Aorta (tissue), 5 donors: ENCODE measurements at regions not wholly inside any gene's neighbourhood (a gene's known extent, or its start where the extent isn't known, plus 50 kb on each side); places are given as distances from the start of the nearest gene placed in this dataset.
"Not testable (repeated sequence)": the region's sequence is repeated elsewhere in the genome, so short reads cannot be mapped to it uniquely, and the experiment has no call there.

ENCODE experiments used
- ATAC-seq: fragments of 200-7000 bp; cut with Tn5 transposase; one replicate; pipeline ENCODE4 v1.9.1; 2022; ENCODE audit warnings: moderate library complexity; ENCODE audit not compliant: low FRiP score
- DNase-seq, 2 donors: peaks; one replicate each; pipeline ENCODE4 v3.0.0-alpha.2; 2020
- H3K27ac ChIP-seq, 2 donors: one replicate each; pipeline ENCODE4 v1.5.1; 2013; ENCODE audit warnings: low read length in 2 of 2, mild to moderate bottlenecking in 2 of 2, moderate library complexity in 2 of 2, control low read depth in 1 of 2, inconsistent platforms in 1 of 2, low read depth in 1 of 2
- H3K27me3 ChIP-seq, 2 donors: one replicate each; pipeline ENCODE4 v1.6.1; 2013; ENCODE audit warnings: control low read depth in 1 of 2, low read length in 1 of 2, mild to moderate bottlenecking in 1 of 2, moderate library complexity in 1 of 2; ENCODE audit not compliant: insufficient read depth in 2 of 2, control insufficient read depth in 1 of 2
- H3K36me3 ChIP-seq, 2 donors: one replicate each; pipeline ENCODE4 v1.6.1; 2013; ENCODE audit warnings: control low read depth in 1 of 2, low read length in 1 of 2, mild to moderate bottlenecking in 1 of 2; ENCODE audit not compliant: insufficient read depth in 2 of 2, control insufficient read depth in 1 of 2
- H3K4me1 ChIP-seq, 2 donors: one replicate each; pipeline ENCODE4 v1.6.1; 2013; ENCODE audit warnings: low read length in 2 of 2, control low read depth in 1 of 2, mild to moderate bottlenecking in 1 of 2, moderate library complexity in 1 of 2; ENCODE audit not compliant: insufficient read depth in 2 of 2, control insufficient read depth in 1 of 2
- H3K4me3 ChIP-seq, 2 donors: one replicate each; pipeline ENCODE4 v1.5.1; 2013; ENCODE audit warnings: low read length in 2 of 2, control low read depth in 1 of 2, mild to moderate bottlenecking in 1 of 2
- H3K9me3 ChIP-seq: one replicate; pipeline ENCODE4 v1.6.1; 2013; ENCODE audit warnings: mild to moderate bottlenecking, low read length; ENCODE audit not compliant: control insufficient read depth
- WGBS, 2 donors: extraction: QIAGEN DNeasy Blood & Tissue Kit; methylation state at CpG; one replicate each; pipeline ENCODE4 v1.1.7; 2013; 5-methylcytosine and 5-hydroxymethylcytosine counted together
- intact Hi-C, 2 donors: fragments of 100-400 bp; cut with DNase I; formaldehyde crosslinking; loops; one replicate each; pipeline versions ENCODE4 v1.14.2 to v1.15.0; 2022
- donor health status: healthy with polysubstance abuse.
- donor health status: Bipolar disorder and iron deficiency.
- donor health status: DM: no; HTN: no; CAD: no.
- donor health status: DM: no; HTN: no; CAD: no.
- donor health status: DM: yes; HTN: yes; CAD: no.

- Histone ChIP-seq H3K9me3 (no peaks in the 10 kb centered on the region), H3K36me3 (no peaks in the 10 kb centered on the region), H3K4me3 (no peak overlapping the region), H3K4me1 (no peaks in the 10 kb centered on the region), H3K27me3 (no peaks in the 10 kb centered on the region), H3K27ac (no peak overlapping the region)
- WGBS, 2 donors: 68 to 80% methylated on average over 3 of the region's 3 CpGs
- intact Hi-C loops: no loop called here
- ATAC-seq: no peak
- no peak for DNase-seq
Observed at GRCh38 chr1:148367596-148367995, 115.5 kb downstream of the PPIAL4G start.

GRCh38 chr1:148366136-148366753 is 116.9 kb downstream of the PPIAL4G start:
- H3K36me3 ChIP-seq, H3K4me1 ChIP-seq: not testable (repeated sequence)
- WGBS, 2 donors: 92 to 94% methylated on average over 5 of the region's 5 CpGs

GRCh38 chr1:148365151-148365550 is 118.0 kb downstream of the PPIAL4G start:
- H3K27ac ChIP-seq, H3K9me3 ChIP-seq, H3K4me3 ChIP-seq, DNase-seq, H3K27me3 ChIP-seq, H3K4me1 ChIP-seq, H3K36me3 ChIP-seq, intact Hi-C loops, ATAC-seq: not testable (repeated sequence)
- WGBS, 2 donors: 88 to 94% methylated on average over 2 of the region's 2 CpGs

More at GRCh38 chr1:148366136-148366753, 116.9 kb downstream of the PPIAL4G start:
- intact Hi-C loops, H3K27ac ChIP-seq, DNase-seq, H3K9me3 ChIP-seq, H3K4me3 ChIP-seq, ATAC-seq, H3K27me3 ChIP-seq: not testable (repeated sequence)

- intact Hi-C loops, H3K4me3 ChIP-seq, H3K4me1 ChIP-seq, H3K9me3 ChIP-seq, H3K27ac ChIP-seq, ATAC-seq, H3K27me3 ChIP-seq, H3K36me3 ChIP-seq, DNase-seq: not testable (repeated sequence)
- WGBS, 2 donors: 87 to 88% methylated on average over 3 of the region's 3 CpGs
Observed at GRCh38 chr1:148363979-148364378, 119.1 kb downstream of the PPIAL4G start.

- Histone ChIP-seq H3K4me1 (no peaks in the 10 kb centered on the region), H3K4me3 (no peak overlapping the region), H3K9me3 (no peaks in the 10 kb centered on the region), H3K27ac (no peak overlapping the region), H3K27me3 (no peaks in the 10 kb centered on the region), H3K36me3 (no peaks in the 10 kb centered on the region)
- intact Hi-C loops: no loop called here
- DNase-seq (no peak), ATAC-seq (no peak)
- 89 to 97% methylated on average over 2 of the region's 2 CpGs for WGBS, 2 donors
Observed at GRCh38 chr1:148363439-148363810, 119.7 kb downstream of the PPIAL4G start.

- no peak overlapping the region for H3K4me3 ChIP-seq
- intact Hi-C loops: no loop called here
- no peaks in the 10 kb centered on the region for H3K36me3 ChIP-seq
Observed at GRCh38 chr1:148362626-148363438, 120.3 kb downstream of the PPIAL4G start.

GRCh38 chr1:148362216-148362611 is 120.9 kb downstream of the PPIAL4G start:
- DNase-seq (no peak), ATAC-seq (no peak)
- Histone ChIP-seq H3K4me3 (no peak overlapping the region), H3K36me3 (no peaks in the 10 kb centered on the region), H3K9me3 (no peaks in the 10 kb centered on the region), H3K4me1 (no peaks in the 10 kb centered on the region), H3K27ac (no peak overlapping the region), H3K27me3 (no peaks in the 10 kb centered on the region)
- 37 to 38% methylated on average over 20 of the region's 20 CpGs for WGBS, 2 donors
- intact Hi-C loops: no loop called here

More at GRCh38 chr1:148362626-148363438, 120.3 kb downstream of the PPIAL4G start:
- Histone ChIP-seq H3K27ac (no peak overlapping the region), H3K9me3 (no peaks in the 10 kb centered on the region), H3K27me3 (no peaks in the 10 kb centered on the region), H3K4me1 (no peaks in the 10 kb centered on the region)
- DNase-seq (no peak), ATAC-seq (no peak)
- 56 to 59% methylated on average over 29 of the region's 29 CpGs for WGBS, 2 donors

- H3K27ac ChIP-seq, H3K9me3 ChIP-seq, intact Hi-C loops, H3K27me3 ChIP-seq, H3K4me3 ChIP-seq, ATAC-seq, DNase-seq, H3K36me3 ChIP-seq, H3K4me1 ChIP-seq: not testable (repeated sequence)
- 49 to 50% methylated on average over 34 of the region's 34 CpGs for WGBS, 2 donors
Observed at GRCh38 chr1:148361427-148362215, 121.5 kb downstream of the PPIAL4G start.
